ENCODE measurements at regions not wholly inside any gene's neighbourhood (a gene's known extent, or its start where the extent isn't known, plus 50 kb on each side); places are given as distances from the start of the nearest gene placed in this dataset.

- no peak for TF ChIP-seq CTCF (IDR thresholded peaks at IDR 0.05; ENCODE audit: low read depth, low read length)
- TF ChIP-seq EZH2phosphoT487 (IDR thresholded peaks at IDR 0.05; ENCODE audit: low read depth) = no peak
- H3K27ac ChIP-seq (ENCODE audit: low read length) = no peak overlapping the region
- H3K27me3 ChIP-seq (ENCODE audit: low read depth, low read length) = no peaks in the 10 kb centered on the region
- no peaks in the 10 kb centered on the region for H3K9me3 ChIP-seq (ENCODE audit: insufficient read depth, low read length)
- no peaks in the 10 kb centered on the region for H3K4me1 ChIP-seq (ENCODE audit: low read length)
- no peak overlapping the region for H3K4me2 ChIP-seq (ENCODE audit: low read length)
- no peaks in the 10 kb centered on the region for H3K79me2 ChIP-seq (ENCODE audit: low read length)
- H2AFZ ChIP-seq (ENCODE audit: low read depth, low read length) = no peak overlapping the region
- H3K9ac ChIP-seq (ENCODE audit: low read length) = no peak overlapping the region
- no peaks in the 10 kb centered on the region for H4K20me1 ChIP-seq (ENCODE audit: insufficient read depth, low read length)
- no peaks in the 10 kb centered on the region for H3K36me3 ChIP-seq (replicated peaks; ENCODE audit: low read depth, low read length)
- H3K4me3 ChIP-seq (ENCODE audit: low read length) = no peak overlapping the region
Measured at GRCh38 chr3:106086038-106086437, 217.2 kb upstream of the CBLB start.

- H3K9me3 ChIP-seq (ENCODE audit: insufficient read depth, low read length) = no peaks in the 10 kb centered on the region
- H3K27ac ChIP-seq (ENCODE audit: low read length) = no peak overlapping the region
- no peak overlapping the region for H3K9ac ChIP-seq (ENCODE audit: low read length)
- TF ChIP-seq CTCF (IDR thresholded peaks at IDR 0.05; ENCODE audit: low read depth, low read length) = no peak
- TF ChIP-seq EZH2phosphoT487 (IDR thresholded peaks at IDR 0.05; ENCODE audit: low read depth) = no peak
- H3K4me2 ChIP-seq (ENCODE audit: low read length) = no peak overlapping the region
- no peaks in the 10 kb centered on the region for H3K27me3 ChIP-seq (ENCODE audit: low read depth, low read length)
- no peaks in the 10 kb centered on the region for H3K36me3 ChIP-seq (replicated peaks; ENCODE audit: low read depth, low read length)
- H2AFZ ChIP-seq (ENCODE audit: low read depth, low read length) = no peak overlapping the region
- no peaks in the 10 kb centered on the region for H3K4me1 ChIP-seq (ENCODE audit: low read length)
- no peaks in the 10 kb centered on the region for H4K20me1 ChIP-seq (ENCODE audit: insufficient read depth, low read length)
- H3K79me2 ChIP-seq (ENCODE audit: low read length) = no peaks in the 10 kb centered on the region
- H3K4me3 ChIP-seq (ENCODE audit: low read length) = no peak overlapping the region
Measured at GRCh38 chr3:106086636-106087035, 217.8 kb upstream of the CBLB start.

GRCh38 chr3:106088304-106088703, 219.5 kb upstream of the CBLB start:
- Histone ChIP-seq H2AFZ (ENCODE audit: low read depth, low read length) (no peak overlapping the region), H3K9me3 (ENCODE audit: insufficient read depth, low read length) (no peaks in the 10 kb centered on the region), H3K4me1 (ENCODE audit: low read length) (no peaks in the 10 kb centered on the region), H3K27ac (ENCODE audit: low read length) (no peak overlapping the region), H3K4me3 (ENCODE audit: low read length) (no peak overlapping the region), H3K9ac (ENCODE audit: low read length) (no peak overlapping the region), H3K27me3 (ENCODE audit: low read depth, low read length) (no peaks in the 10 kb centered on the region), H3K4me2 (ENCODE audit: low read length) (no peak overlapping the region), H3K79me2 (ENCODE audit: low read length) (no peaks in the 10 kb centered on the region), H4K20me1 (ENCODE audit: insufficient read depth, low read length) (no peaks in the 10 kb centered on the region), H3K36me3 (replicated peaks; ENCODE audit: low read depth, low read length) (no peaks in the 10 kb centered on the region)
- TF ChIP-seq CTCF (IDR thresholded peaks at IDR 0.05; ENCODE audit: low read depth, low read length) = no peak
- no peak for TF ChIP-seq EZH2phosphoT487 (IDR thresholded peaks at IDR 0.05; ENCODE audit: low read depth)

- no peak overlapping the region for H3K9ac ChIP-seq (ENCODE audit: low read length)
- no peak overlapping the region for H3K4me3 ChIP-seq (ENCODE audit: low read length)
Measured at GRCh38 chr3:106088899-106089298, 220.1 kb upstream of the CBLB start.

More at GRCh38 chr3:106088899-106089298, 220.1 kb upstream of the CBLB start:
- Histone ChIP-seq H3K9me3 (ENCODE audit: insufficient read depth, low read length) (no peaks in the 10 kb centered on the region), H3K36me3 (replicated peaks; ENCODE audit: low read depth, low read length) (no peaks in the 10 kb centered on the region), H3K4me1 (ENCODE audit: low read length) (no peaks in the 10 kb centered on the region), H3K27me3 (ENCODE audit: low read depth, low read length) (no peaks in the 10 kb centered on the region), H2AFZ (ENCODE audit: low read depth, low read length) (no peak overlapping the region), H3K27ac (ENCODE audit: low read length) (no peak overlapping the region), H3K79me2 (ENCODE audit: low read length) (no peaks in the 10 kb centered on the region), H3K4me2 (ENCODE audit: low read length) (no peak overlapping the region), H4K20me1 (ENCODE audit: insufficient read depth, low read length) (no peaks in the 10 kb centered on the region)
- TF ChIP-seq CTCF (IDR thresholded peaks at IDR 0.05; ENCODE audit: low read depth, low read length) (no peak), EZH2phosphoT487 (IDR thresholded peaks at IDR 0.05; ENCODE audit: low read depth) (no peak)
